Ecto neural progenitor cell (in vitro differentiated cells): ENCODE measurements at regions not wholly inside any gene's neighbourhood (a gene's known extent, or its start where the extent isn't known, plus 50 kb on each side); places are given as distances from the start of the nearest gene placed in this dataset.

Experiments used
- DNase-seq: peaks from one replicate; pipeline ENCODE4 v3.0.0-alpha.2; 2018; ENCODE audit warnings: low spot score

DNA sequence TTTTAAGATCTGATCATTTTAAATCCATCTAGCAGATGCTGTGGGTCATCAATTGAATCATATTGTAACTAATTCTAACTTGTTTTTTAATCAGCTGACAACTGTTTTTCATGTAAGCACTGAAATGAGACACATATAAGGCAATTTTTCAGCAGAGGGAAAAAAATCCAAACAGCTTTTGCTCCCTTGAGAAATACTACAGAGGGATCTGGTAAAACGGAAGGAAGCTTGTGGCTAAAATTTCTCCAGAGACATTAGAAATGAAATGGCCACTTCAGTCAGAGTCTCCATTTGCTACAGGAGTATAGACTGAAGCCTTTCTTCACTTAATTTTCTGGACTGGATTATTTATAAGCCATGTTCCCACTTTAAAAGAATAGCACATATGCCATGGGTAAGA lies 385.9 kb downstream of the MAN2A1 start:
- no peak for DNase-seq

DNA sequence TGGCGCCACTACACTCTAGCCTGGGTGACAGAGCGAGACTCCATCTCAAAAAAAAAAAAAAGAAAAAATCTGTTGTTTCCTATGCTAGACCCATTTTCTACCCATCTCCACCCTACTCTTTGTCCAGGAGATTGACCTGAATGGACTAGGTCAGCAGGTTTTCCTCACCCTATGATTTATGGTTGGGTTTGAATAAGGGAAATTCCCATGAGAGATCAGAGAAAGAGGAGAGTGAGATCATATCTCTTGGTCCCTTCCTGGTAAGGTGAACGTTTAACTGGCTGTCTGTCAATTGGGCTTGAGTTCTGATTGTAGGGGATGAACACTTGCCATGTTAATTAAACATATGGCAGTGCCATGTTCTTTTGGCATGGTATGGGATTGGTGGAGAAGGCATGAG lies 387.4 kb downstream of the MAN2A1 start:
- no peak for DNase-seq

DNA sequence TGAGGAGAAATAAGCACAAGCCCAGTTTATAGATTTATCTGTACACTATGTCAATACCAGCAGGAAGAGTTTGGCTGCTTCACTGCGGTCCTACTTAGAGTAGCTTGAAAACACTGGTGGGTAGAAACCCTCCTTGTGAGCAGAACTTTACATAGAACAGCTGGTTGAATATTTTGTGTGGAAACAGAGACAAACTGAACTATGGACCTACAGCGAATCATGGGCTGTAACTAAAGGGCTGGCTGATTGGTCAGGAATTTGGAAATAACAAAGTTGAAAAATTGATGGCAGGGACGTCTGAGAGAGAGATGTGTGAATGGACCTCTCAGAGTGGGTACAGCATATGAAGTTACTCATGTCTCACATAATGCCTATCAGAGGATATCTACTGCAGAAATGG lies 392.5 kb downstream of the MAN2A1 start:
- DNase-seq, result no peak

DNA sequence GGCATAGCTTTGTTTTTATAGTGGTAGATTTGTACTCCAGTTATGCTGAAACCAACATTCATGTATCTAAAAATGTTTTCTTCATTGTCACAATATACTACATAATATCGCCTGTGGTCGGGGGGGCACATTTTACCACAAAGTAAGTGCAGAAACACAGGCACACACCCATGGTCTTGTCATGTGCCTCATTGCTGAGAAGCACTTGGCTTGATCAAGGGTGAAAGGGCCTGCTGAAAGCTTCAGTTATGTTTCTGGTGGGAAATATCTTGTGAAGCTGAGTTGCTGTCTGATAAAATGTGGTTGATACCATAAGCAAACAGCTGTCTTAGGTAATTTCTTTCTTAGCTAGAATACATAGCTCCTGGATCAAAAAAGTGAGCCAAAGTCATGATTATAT lies 393.1 kb downstream of the MAN2A1 start:
- DNase-seq, result no peak

DNA sequence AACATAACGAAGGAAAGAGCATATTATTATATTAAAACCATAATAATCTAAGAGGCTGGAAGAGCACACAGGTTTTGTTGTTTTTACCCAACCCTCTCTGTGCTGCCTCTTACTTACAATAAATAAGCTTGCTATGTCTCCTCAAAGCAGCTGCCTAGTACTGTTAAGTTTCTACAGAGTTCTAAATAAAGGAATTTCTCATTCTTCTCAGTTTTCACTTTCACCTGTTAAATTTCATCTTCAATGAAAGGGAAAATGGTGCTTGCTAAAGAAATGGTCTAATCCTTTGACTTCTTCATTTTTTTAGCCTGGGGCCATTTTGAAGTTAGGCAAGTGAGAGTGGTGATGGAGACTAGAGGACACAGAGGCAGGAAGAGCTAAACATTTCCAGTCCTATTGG lies 396.1 kb downstream of the MAN2A1 start:
- no peak for DNase-seq

DNA sequence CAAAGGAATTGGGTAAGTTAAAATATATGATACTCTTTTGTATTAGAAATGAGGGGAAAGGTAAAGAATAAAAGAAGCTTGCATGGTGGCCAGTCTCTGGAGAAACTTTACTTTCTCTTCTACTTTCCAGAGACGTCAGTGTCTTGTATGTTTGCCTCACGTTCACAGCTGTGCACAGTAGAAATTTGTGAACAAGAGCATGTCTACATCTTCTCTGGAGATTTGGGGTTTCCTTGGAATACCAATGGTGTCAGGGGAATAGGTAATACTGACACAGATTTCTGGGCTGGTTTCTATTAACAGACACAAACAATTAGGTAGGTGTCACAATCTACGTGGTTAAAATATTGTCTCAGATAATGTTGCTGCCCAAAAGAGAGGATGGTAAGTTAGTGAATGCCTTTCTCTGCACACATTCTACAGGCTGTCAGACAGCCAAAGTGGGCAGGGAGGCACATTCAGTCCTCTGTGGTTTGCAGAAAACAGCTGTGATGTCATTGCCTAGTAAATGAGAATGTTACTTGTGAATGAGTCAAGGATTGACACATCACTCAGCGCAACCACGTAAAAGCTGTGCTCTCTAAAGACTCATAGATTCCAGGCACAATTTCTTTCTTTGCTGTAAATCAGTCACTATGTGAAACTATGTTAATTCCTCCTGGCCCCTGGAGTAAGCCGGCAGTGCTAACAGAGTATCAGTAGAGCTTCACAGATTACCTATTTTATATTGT lies 397.1 kb downstream of the MAN2A1 start:
- no peak for DNase-seq

DNA sequence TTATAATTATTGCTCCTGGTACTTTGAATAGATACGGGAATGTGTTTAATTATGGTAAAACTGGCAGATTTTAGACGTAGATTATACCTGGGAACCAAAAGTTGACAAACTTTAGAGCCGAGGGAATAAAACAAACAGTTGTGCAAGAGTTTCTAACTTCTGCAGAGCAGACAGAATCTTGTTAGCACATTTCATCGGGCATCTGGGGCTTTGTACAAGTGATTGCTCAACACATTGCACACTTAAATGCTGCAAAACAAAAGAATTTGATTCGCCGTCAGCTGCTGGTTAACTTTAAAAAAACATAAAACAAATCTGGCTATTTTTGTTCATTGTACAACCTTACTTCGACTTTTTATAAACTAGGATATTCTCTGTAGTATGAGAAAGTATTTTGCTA lies 398.1 kb downstream of the MAN2A1 start:
- DNase-seq, result no peak

DNA sequence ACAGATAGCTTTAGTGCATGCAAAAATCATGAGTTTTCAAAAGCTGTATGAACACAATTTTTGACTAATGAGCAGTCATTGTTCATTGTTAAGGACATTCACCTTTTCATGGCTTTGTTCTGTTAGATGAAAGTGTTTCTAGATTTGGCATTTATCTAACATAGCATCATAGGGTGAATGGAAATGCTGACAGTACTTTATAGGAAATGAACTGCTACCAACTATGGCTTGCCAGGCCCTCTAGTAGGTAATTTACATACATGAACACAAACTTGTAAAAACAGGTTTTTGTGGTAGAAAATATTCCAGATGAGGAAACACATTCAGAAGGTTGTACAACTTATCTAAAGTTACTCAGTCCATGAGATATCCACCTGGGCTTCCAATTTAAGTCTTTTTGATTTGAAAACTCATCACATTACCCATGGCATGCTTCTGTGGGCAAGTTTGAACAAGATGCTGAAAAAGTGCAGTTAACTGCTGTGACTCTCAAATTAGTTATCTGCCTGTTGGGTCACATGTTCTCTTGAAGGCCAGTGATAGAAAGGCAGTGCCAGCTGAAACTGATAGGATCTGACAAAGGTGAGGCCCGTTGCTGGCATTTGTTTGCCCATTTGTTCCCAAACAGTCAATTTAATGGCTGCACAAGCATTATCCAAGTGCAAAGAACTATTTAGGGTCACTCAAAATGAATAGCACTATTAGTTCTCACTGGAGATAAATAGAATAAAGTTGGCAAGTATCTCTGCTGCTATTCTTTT lies 399.1 kb downstream of the MAN2A1 start:
- DNase-seq, result no peak

DNA sequence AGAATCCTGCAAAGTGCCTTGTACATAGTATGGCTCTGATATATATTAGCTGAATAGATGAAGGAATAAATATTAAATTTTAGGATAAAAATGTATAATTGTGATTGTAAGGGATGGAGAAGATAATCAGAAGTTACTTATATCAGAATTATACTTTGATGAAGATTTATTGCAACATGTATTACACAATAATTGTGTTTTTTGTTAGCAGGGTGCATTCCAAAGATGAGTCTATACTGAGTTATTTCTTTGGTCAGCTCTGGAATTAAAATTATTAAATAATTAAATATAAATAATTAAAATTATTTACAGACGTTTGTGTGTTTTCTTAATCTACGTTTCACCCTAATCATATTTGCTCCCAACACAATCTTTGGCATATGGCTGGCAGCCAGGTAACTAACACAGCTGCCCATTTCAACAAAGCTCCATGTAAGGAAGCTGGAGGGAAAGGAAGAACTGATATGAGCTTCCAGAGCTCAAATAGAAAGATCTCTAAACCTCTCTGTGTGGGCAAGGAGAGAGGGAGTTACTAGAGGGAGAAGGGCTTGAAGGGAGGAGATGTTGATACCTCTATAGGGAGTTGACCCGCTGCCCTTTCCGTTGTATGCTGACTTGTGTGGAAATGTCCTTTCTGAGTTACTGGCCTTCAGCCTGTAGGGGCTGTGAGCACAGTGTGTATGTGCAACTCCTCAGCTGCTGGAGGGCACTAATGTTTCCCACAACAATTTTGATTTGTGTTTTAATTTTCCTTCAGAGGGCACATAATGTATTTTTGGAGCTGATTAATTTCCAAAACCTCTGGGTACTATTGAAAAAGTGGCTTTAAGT lies 403.4 kb downstream of the MAN2A1 start:
- DNase-seq, result no peak

DNA sequence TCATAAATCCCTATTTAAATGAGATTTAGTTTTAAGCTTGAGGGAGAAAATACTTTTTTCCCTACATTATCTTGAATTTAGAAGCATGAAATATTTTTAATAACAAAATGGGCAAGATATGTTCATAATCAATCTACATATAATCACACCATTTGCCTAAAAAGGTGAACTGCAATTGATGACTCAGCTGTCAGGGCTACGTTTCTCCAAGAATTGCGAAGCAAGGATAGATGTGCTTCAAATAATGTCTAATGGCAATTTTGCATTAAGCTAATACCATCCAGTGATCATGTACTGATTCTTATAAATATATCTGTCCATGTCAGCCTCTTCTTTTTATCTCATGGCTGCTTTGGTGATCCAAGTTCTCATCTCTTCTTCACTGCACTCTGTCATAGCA lies 404.4 kb downstream of the MAN2A1 start:
- DNase-seq, result no peak

DNA sequence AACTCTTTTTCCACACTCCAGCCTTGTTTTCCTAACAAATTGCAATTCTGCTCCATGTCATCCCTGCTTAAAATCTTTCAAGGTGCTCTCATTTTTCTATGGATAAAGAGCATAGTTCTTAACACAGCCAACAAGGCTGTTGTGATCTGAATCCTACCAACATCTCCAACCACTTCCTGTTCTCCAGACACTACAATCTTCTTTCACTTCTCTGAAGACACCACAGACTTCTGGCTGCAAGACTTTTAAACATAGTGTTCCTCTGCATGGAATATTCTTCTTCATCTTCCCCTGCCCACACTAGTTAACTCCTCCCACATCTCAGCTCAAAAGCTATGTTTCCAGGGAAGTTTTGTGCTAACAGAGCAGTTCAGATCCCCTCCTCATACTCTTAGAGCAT lies 404.8 kb downstream of the MAN2A1 start:
- no peak for DNase-seq

DNA sequence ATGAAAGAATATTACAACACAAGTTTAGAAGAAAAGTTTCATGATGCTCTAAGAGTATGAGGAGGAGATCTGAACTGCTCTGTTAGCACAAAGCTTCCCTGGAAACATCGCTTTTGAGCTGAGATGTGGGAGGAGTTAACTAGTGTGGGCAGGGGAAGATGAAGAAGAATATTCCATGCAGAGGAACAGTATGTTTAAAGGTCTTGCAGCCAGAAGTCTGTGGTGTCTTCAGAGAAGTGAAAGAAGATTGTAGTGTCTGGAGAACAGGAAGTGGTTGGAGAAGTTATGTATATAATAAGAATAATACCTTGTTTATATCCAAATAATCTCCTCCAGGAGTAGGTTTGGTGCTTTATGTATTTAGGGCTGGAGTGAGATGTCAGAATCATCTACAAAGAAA lies 406.7 kb downstream of the MAN2A1 start:
- DNase-seq, result no peak

DNA sequence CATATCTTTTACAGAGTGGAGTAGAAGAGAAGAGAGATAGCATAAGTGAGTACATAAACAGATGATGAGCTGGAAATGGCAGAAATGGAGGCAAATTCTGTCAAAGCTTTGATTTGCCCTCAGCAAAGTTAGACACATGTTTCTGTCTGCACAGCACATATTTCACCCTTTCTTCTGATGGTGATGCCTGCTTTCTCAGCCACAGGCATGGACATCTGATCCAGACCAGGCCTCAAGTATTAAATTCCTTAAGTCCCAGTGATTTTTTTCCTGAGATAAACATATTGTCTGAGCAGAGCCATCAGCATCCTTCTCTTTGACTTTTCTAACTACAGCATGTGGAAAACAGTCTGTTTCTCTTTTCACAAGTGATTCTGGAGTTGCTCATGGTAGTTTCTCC lies 409.8 kb downstream of the MAN2A1 start:
- no peak for DNase-seq

DNA sequence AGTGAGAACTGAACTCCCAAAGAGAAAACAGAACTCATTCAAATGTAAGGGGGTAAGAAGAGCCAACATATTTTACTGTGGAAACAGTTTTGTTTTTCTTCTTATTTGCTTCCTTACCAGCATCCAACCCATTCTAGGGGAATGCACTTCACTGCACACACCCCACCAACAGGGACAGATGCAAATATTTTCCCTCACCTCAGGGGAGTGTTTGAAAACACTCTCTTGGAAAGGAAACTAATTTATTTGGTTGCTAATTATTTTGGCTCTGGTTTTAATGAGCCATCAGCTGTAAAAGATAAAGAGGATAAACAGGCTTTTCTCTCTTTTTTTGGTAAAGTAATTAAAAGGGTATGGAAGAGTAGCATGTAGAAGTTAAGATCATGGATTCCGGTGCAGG lies 413.4 kb downstream of the MAN2A1 start:
- no peak for DNase-seq

DNA sequence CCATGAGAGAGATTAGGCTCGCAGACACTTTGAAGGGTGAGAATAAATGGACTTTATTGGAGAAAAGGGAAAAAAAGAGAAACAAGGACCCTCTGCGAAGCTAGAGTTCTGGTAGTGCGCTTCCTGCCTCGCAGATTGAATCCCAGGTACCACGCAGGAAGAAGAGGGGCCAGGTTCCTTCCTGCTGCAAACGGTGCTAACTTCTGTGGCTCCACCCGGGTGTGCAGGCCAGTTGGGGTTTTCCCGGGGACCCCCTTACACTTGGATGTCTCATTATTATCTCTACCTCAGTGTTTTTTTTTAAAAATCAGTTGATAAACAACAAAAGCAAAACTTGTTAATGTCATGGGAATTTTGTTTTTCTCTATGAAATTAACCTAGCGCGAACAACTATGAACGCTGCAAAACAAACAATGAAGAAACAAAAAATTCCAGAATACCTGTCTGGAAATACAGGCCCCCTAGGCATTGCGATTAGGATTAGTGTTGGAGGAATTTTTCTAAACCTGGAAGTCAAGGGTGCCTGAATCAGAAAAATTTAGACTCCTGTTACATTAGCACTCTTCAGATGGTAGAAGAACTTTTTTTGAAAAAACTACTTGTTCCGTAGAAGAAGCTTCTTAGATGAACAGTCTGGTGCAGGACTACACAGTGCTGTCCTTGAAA lies 414.5 kb downstream of the MAN2A1 start:
- no peak for DNase-seq

DNA sequence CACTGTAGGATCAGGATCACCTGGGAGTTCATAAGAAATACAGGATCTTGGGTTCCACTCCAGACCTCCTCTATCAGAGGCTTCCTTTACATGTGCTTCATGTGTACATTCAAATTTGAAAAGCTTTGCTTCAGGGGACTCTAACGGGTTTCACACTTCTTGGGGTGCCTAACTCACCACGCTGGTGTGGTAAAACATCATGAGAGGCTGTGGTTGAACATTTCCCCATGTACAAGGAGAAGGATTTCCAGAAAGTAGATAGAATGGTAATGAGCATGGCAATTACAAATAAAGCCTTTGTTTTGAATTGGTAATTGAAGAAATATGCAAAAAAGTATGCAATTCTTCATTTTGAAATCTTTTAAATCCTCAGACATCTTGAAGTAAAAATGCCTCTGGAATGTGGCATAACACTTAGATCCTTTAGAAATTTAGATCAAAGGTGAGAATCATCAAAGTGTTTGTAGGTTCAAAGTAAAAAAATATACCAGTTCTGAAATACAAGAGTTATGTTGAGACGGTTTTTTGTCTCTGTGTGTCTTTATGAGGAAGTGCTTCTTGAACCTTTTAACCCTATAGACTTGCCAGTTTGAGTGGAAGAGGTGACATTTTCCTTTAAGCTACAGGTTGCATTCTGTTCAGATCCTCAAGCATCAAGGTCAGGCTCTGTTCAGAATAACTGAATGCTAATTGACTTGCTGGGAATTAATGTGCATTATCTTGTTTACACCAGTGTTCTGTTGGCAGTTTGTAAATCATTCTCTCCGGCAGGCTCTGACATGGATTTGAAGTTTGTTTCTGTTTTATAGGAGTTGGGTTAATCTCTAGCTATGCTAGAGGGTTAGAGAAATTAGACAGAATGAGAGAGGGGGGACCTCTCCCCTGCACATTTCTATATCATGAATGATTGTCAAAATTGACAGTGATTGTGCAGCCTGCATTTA lies 415.3 kb downstream of the MAN2A1 start:
- no peak for DNase-seq

DNA sequence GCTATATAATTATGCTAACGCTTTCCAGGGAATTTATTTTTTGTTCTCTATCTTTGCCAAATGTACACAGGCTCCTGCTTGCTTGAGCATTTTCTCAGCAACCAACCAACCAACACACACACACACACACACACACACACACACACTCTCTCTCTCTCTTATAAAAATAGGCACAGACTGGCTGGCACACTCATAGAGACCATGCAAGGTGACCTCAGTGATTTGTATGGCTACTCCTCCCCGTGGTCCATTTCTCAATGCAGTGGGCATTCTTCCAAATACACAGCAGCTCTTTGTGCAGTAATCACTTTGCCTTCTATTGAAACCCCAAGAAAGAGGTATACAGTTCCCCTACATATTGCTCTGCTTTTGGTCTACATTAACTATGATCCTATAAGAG lies 416.0 kb downstream of the MAN2A1 start:
- DNase-seq, result no peak

DNA sequence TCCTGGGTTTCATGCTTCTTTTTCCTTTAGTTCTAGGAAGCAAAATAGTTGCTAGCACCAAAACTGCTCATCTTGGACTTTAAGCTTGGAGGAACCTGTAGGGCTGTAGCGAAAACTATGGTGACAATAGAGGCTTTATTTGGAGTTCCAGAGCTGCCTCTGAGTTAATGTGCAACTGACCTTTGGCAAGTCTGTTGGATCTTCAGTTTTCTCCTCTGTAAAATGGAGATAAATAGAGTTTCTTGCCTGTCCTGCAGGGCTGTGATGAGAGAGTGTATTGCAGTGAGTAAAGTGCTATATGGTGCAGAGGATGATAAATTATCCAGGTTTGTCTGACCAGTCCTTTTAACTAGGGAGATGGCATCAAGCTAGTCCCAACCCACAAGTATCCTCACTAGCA lies 417.0 kb downstream of the MAN2A1 start:
- no peak for DNase-seq

DNA sequence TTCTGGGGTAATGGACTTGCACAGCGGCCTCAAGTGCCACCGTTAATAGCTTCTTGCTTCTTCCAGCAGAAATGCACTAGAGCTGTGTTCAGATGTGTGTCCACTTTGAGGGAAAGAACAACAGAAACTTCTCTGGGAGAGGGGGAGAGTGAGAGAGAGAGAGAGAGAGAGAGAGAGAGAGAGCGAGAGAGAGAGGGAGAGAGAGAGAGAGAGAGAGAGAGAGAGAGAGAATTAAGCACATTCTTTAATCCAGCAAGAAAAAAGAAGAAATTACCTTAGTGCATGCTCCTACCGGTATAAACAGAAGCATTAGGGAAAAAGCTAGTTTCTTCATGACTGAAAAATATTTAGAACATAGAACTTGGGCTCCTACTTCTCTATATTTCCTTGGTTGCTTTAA lies 418.8 kb downstream of the MAN2A1 start:
- DNase-seq, result no peak

DNA sequence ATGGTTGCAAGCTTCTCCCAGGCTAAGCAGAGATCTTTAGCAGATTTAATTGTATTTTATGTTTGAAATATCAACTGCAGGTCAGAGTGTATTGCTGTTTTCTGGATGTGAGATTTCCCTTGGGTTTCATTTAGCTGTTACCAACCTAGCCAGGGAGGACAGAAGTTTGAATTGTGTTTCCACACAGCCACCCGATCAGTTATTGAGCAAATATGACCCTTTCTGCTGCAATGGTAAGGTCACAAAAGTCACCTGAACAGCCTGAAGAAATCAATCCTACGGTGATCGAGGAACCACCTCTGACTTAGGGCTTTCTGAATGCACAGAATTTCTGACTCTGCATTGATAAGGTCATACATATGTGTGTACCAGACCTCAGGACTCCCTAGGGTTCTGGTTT lies 419.9 kb downstream of the MAN2A1 start:
- DNase-seq, result no peak

DNA sequence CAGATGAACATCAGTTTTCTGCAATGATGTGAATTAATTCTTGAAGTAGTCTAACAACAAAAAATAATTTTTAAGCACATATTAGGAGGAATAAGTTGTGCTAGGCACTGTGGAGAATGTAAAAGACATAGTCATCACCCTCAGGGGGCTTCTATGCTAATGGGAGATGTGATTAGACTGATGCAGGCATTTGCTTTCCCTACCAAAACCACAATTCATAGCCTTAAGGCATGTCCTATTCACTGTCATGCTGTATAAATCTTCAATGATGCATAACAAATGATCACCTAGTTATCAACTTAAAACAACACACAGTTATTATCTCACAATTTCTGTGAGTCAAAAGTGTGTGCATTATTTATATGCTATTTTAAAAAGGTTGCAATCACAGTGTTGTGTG lies 422.6 kb downstream of the MAN2A1 start:
- DNase-seq, result no peak
